GM19452 (cell line): ENCODE measurements at regions not wholly inside any gene's neighbourhood (a gene's known extent, or its start where the extent isn't known, plus 50 kb on each side); places are given as distances from the start of the nearest gene placed in this dataset.
"Not testable (repeated sequence)": the region's sequence is repeated elsewhere in the genome, so short reads cannot be mapped to it uniquely, and the experiment has no call there.

Experiments
- ATAC-seq: cut with Tn5 transposase; IDR thresholded peaks from one replicate; pipeline ENCODE4 v1.9.1; 2021; ENCODE audit not compliant: unreplicated experiment

GRCh38 chr3:124620600-124621063 lies 109.6 kb upstream of the UMPS start:
- no peak for ATAC-seq

GRCh38 chr3:124621498-124621897 lies 108.8 kb upstream of the UMPS start:
- ATAC-seq = no peak

- ATAC-seq = no peak
These were observed 105.2 kb upstream of the UMPS start for GRCh38 chr3:124625074-124625473.

- no peak for ATAC-seq
These were observed 102.7 kb upstream of the UMPS start for GRCh38 chr3:124627501-124627908.

- ATAC-seq = no peak
These were observed 101.4 kb upstream of the UMPS start for GRCh38 chr3:124628863-124629262.

GRCh38 chr3:124629497-124629896 lies 100.8 kb upstream of the UMPS start:
- no peak for ATAC-seq

- no peak for ATAC-seq
These were observed 99.3 kb upstream of the UMPS start for GRCh38 chr3:124630960-124631359.

GRCh38 chr3:124631727-124632126 lies 98.5 kb upstream of the UMPS start:
- ATAC-seq = no peak

GRCh38 chr3:124632566-124633140 lies 97.6 kb upstream of the UMPS start:
- no peak for ATAC-seq

GRCh38 chr3:124633524-124633923 lies 96.7 kb upstream of the UMPS start:
- no peak for ATAC-seq

- ATAC-seq = no peak
These were observed 95.8 kb upstream of the UMPS start for GRCh38 chr3:124634210-124635168.

GRCh38 chr3:124635169-124635539 lies 95.1 kb upstream of the UMPS start:
- no peak for ATAC-seq

- no peak for ATAC-seq
These were observed 94.0 kb upstream of the UMPS start for GRCh38 chr3:124636101-124636862.

GRCh38 chr3:124636863-124637296 lies 93.4 kb upstream of the UMPS start:
- no peak for ATAC-seq

GRCh38 chr3:124639406-124640237 lies 90.6 kb upstream of the UMPS start:
- peak; percentile 61 for ATAC-seq

GRCh38 chr3:124640635-124641306 lies 89.5 kb upstream of the UMPS start:
- ATAC-seq = no peak

- ATAC-seq = no peak
These were observed 86.8 kb upstream of the UMPS start for GRCh38 chr3:124643453-124643852.

GRCh38 chr3:124646186-124646585 lies 84.1 kb upstream of the UMPS start:
- not testable (repeated sequence) for ATAC-seq

- no peak for ATAC-seq
These were observed 81.7 kb upstream of the UMPS start for GRCh38 chr3:124648551-124648950.

- ATAC-seq = peak; percentile 62
These were observed 79.5 kb upstream of the UMPS start for GRCh38 chr3:124650798-124651197.
